PC-3 (cell line): ENCODE measurements at regions not wholly inside any gene's neighbourhood (a gene's known extent, or its start where the extent isn't known, plus 50 kb on each side); places are given as distances from the start of the nearest gene placed in this dataset.

ENCODE experiments used
- ATAC-seq: fragments of 200-7000 bp; cut with Tn5 transposase; 2 replicates; pipeline ENCODE4 v1.9.1; 2020; ENCODE audit warnings: mild to moderate bottlenecking, moderate library complexity
- BruUV-seq: library from RNA; stranded (reverse); fragments of 400-500 nt; replicated peaks from 2 replicates; lab custom pipeline; 2021; lab: Mats Ljungman, UMichigan
- CTCF ChIA-PET: fragments of 300-600 bp; sonication (Branson Sonifier 250); formaldehyde crosslinking; loops from one replicate; lab custom pipeline; 2022; ENCODE audit warnings: antibody characterized with exemption; lab: Charles Lee
- POLR2A ChIA-PET: fragments of 300-600 bp; sonication (Branson Sonifier 250); formaldehyde crosslinking; loops from one replicate; lab custom pipeline; 2022; ENCODE audit warnings: antibody characterized with exemption; ENCODE audit not compliant: unreplicated experiment; lab: Charles Lee
- DNase-seq: peaks from one replicate; pipeline ENCODE4 v3.0.0-alpha.2; 2015
- H2AFZ ChIP-seq: fragments of 300-600 bp; sonication (generic); 2 replicates; pipeline ENCODE4 v1.6.0; 2016; ENCODE audit warnings: antibody characterized with exemption, low read length
- H3F3A ChIP-seq: fragments of 300-600 bp; sonication (generic); one replicate; pipeline ENCODE4 v1.6.0; 2017; ENCODE audit warnings: antibody characterized with exemption, low read length, control low read depth, mild to moderate bottlenecking; ENCODE audit not compliant: unreplicated experiment
- H3K27ac ChIP-seq: fragments of 300-600 bp; sonication (generic); 2 replicates; pipeline ENCODE4 v1.5.1; 2016; ENCODE audit warnings: mild to moderate bottlenecking, low read length
- H3K27me3 ChIP-seq: fragments of 300-600 bp; sonication (generic); 2 replicates; pipeline ENCODE4 v1.6.1; 2016; ENCODE audit warnings: low read length, mixed read lengths
- H3K36me3 ChIP-seq: fragments of 300-600 bp; sonication (generic); 2 replicates; pipeline ENCODE4 v1.6.1; 2016; ENCODE audit warnings: low read depth, mixed run types, low read length, mixed read lengths
- H3K4me1 ChIP-seq: fragments of 300-600 bp; sonication (generic); 2 replicates; pipeline ENCODE4 v1.5.1; 2016; ENCODE audit warnings: low read length; ENCODE audit not compliant: insufficient read depth
- H3K4me2 ChIP-seq: fragments of 300-600 bp; sonication (generic); 2 replicates; pipeline ENCODE4 v1.6.0; 2016; ENCODE audit warnings: low read length
- H3K4me3 ChIP-seq: fragments of 300-600 bp; sonication (generic); 2 replicates; pipeline ENCODE4 v1.5.1; 2016; ENCODE audit warnings: mild to moderate bottlenecking, low read length, mixed read lengths
- H3K79me2 ChIP-seq: fragments of 300-600 bp; sonication (generic); 2 replicates; pipeline ENCODE4 v1.6.1; 2017; ENCODE audit warnings: low read length, mixed read lengths
- H3K9ac ChIP-seq: fragments of 300-600 bp; sonication (generic); 2 replicates; pipeline ENCODE4 v1.6.0; 2016; ENCODE audit warnings: mild to moderate bottlenecking, low read length
- H3K9me2 ChIP-seq: fragments of 300-600 bp; sonication (generic); replicated peaks from 2 replicates; pipeline ENCODE4 v1.6.1; 2016; ENCODE audit warnings: mixed run types, low read length, mixed read lengths
- H3K9me3 ChIP-seq: fragments of 300-600 bp; sonication (generic); 2 replicates; pipeline ENCODE4 v1.6.1; 2016; ENCODE audit warnings: low read length, mixed read lengths
- H4K20me1 ChIP-seq: fragments of 300-600 bp; sonication (generic); 2 replicates; pipeline ENCODE4 v1.6.1; 2016; ENCODE audit warnings: low read length, mixed read lengths
- EZH2 ChIP-seq: fragments of 300-600 bp; sonication (generic); IDR thresholded peaks from one replicate; pipeline ENCODE4 v1.6.1; 2017; ENCODE audit warnings: antibody characterized with exemption, mild to moderate bottlenecking, low read length; ENCODE audit not compliant: unreplicated experiment
- EZH2phosphoT487 ChIP-seq: fragments of 300-600 bp; sonication (generic); IDR thresholded peaks from 2 replicates; pipeline ENCODE4 v1.6.1; 2018; ENCODE audit warnings: mild to moderate bottlenecking, antibody characterized with exemption, low read length, borderline replicate concordance
- intact Hi-C: fragments of 100-400 bp; cut with micrococcal nuclease; formaldehyde crosslinking; loops from 2 replicates; pipeline ENCODE4 v1.9.0; 2023
- TF ChIP-seq, protein P1 (sequence below): fragments of 300-600 bp; sonication (generic); conservative IDR thresholded peaks from 2 replicates; pipeline ENCODE4 v1.5.1; 2017; ENCODE audit warnings: antibody characterized with exemption, low read depth, mild to moderate bottlenecking, low read length

DNA sequence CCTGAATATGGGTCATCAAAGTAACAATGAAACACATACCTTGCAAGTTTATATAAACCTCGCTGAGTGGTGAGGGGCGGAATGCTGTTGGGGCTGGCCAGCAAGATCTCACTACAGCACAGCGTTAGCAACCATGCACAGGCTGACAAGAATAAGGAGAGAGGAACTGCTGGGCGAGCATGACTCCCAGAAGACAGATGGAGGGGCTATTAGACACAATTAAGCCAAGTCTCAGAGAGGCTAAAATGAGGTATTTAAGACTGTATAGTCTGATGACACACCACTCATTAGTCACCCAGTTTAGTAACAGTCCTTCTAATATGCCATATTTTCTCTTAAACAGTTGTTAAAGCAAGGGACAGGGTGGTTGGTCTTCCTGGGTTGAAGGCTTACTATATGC lies 340.2 kb upstream of the NR5A2 start:
- POLR2A ChIA-PET = no interaction called here
- H3K36me3 ChIP-seq = no peaks in the 10 kb centered on the region
- no TSS peak for BruUV-seq

DNA sequence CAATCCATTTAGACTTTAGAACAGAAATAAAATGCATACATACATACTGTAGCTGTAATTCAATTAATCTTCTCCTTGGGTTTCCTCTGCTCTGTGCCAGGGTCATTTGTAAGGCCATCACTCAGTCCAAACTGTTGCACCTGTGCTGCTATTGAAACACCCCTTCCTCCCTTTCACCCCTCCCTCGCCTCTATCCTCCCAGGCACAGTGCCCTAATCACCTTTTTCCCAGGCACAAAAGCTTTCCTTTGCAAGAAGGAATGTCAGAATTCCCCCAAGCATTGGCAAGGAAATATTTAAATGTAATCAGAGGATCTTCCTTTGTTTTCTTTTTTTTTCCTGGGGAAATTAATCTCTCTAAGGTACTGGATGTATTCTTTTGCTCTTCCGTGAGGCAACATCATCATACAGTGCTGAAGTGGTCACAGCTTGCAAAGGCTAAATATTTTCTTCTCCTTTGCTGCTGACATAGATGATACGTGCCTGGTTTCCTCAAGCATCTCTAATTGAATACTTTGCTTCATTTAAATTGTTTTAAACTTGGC lies 339.3 kb upstream of the NR5A2 start:
- no peak overlapping the region for H3K4me3 ChIP-seq
- H3K36me3 ChIP-seq = no peaks in the 10 kb centered on the region
- ATAC-seq = no peak
- no peak overlapping the region for H2AFZ ChIP-seq
- DNase-seq = no peak
- no peak overlapping the region for H3K27ac ChIP-seq
- intact Hi-C loops = loop anchor here (5.0 to 10.0 kb wide), 3 partner anchors 257 to 717 kb away; partner anchors contain the start of gene NR5A2
- H3K9me3 ChIP-seq = no peaks in the 10 kb centered on the region
- H3K4me2 ChIP-seq = no peak overlapping the region
- no peaks in the 10 kb centered on the region for H3K9me2 ChIP-seq
- POLR2A ChIA-PET = no interaction called here
- H3F3A ChIP-seq = no peaks in the 10 kb centered on the region
- peaks cover 21% of the 10 kb centered on the region for H3K4me1 ChIP-seq
- CTCF ChIA-PET = no interaction called here
- H3K9ac ChIP-seq = no peak overlapping the region
- TF ChIP-seq EZH2 (no peak), EZH2phosphoT487 (no peak)
- TF ChIP-seq, protein P1, sequence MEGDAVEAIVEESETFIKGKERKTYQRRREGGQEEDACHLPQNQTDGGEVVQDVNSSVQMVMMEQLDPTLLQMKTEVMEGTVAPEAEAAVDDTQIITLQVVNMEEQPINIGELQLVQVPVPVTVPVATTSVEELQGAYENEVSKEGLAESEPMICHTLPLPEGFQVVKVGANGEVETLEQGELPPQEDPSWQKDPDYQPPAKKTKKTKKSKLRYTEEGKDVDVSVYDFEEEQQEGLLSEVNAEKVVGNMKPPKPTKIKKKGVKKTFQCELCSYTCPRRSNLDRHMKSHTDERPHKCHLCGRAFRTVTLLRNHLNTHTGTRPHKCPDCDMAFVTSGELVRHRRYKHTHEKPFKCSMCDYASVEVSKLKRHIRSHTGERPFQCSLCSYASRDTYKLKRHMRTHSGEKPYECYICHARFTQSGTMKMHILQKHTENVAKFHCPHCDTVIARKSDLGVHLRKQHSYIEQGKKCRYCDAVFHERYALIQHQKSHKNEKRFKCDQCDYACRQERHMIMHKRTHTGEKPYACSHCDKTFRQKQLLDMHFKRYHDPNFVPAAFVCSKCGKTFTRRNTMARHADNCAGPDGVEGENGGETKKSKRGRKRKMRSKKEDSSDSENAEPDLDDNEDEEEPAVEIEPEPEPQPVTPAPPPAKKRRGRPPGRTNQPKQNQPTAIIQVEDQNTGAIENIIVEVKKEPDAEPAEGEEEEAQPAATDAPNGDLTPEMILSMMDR = no peak
- BruUV-seq = no TSS peak
- no peaks in the 10 kb centered on the region for H4K20me1 ChIP-seq
- H3K79me2 ChIP-seq = no peaks in the 10 kb centered on the region
- H3K27me3 ChIP-seq = no peaks in the 10 kb centered on the region

More for the DNA sequence above, 340.2 kb upstream of the NR5A2 start:
- H3F3A ChIP-seq = no peaks in the 10 kb centered on the region
- peaks cover 21% of the 10 kb centered on the region for H3K4me1 ChIP-seq
- no peaks in the 10 kb centered on the region for H3K9me3 ChIP-seq
- no peaks in the 10 kb centered on the region for H3K27me3 ChIP-seq
- DNase-seq = peak; percentile 11
- H3K27ac ChIP-seq = no peak overlapping the region
- H4K20me1 ChIP-seq = no peaks in the 10 kb centered on the region
- CTCF ChIA-PET = no interaction called here
- no peak overlapping the region for H3K4me2 ChIP-seq
- no peak overlapping the region for H3K4me3 ChIP-seq
- H3K9ac ChIP-seq = no peak overlapping the region
- no peak for ATAC-seq
- intact Hi-C loops = loop anchor here (5.0 to 10.0 kb wide), 3 partner anchors 257 to 717 kb away; partner anchors contain the start of gene NR5A2
- no peaks in the 10 kb centered on the region for H3K9me2 ChIP-seq
- H2AFZ ChIP-seq = no peak overlapping the region
- H3K79me2 ChIP-seq = no peaks in the 10 kb centered on the region
- TF ChIP-seq, protein P1 = no peak
- TF ChIP-seq EZH2phosphoT487 (no peak), EZH2 (no peak)

DNA sequence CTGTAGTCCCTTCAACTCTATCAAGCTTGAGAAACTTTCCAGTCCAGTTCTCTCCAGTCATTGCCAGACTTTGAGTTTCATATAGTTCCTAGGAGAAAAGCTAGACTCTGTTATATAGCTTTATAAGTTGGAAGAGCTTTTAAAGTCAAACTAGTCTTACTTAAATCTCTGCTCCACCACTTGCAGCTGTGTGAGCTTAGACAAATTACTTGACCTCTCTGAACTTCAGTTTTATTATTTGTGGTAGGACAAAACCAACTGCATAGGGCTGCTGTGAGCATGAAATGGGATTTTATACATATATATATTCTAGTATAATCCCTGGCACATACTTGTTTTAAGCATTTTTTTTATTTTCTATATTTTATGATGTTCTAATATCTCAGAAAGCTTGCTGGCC lies 338.7 kb upstream of the NR5A2 start:
- TF ChIP-seq EZH2phosphoT487 (no peak), EZH2 (no peak)
- TF ChIP-seq, protein P1 = no peak

More for the DNA sequence above, 338.7 kb upstream of the NR5A2 start:
- H3K27ac ChIP-seq = no peak overlapping the region
- H3K4me3 ChIP-seq = no peak overlapping the region
- H3F3A ChIP-seq = no peaks in the 10 kb centered on the region
- H3K9me2 ChIP-seq = no peaks in the 10 kb centered on the region
- intact Hi-C loops = loop anchor here (5.0 to 10.0 kb wide), 3 partner anchors 256 to 716 kb away; partner anchors contain the start of gene NR5A2
- no peak overlapping the region for H2AFZ ChIP-seq
- no peak overlapping the region for H3K9ac ChIP-seq
- H3K36me3 ChIP-seq = no peaks in the 10 kb centered on the region
- ChIA-PET POLR2A (no interaction called here), CTCF (no interaction called here)
- no peaks in the 10 kb centered on the region for H3K9me3 ChIP-seq
- H3K79me2 ChIP-seq = no peaks in the 10 kb centered on the region
- BruUV-seq = no TSS peak
- DNase-seq (no peak), ATAC-seq (no peak)
- no peak overlapping the region for H3K4me2 ChIP-seq
- H4K20me1 ChIP-seq = no peaks in the 10 kb centered on the region
- H3K27me3 ChIP-seq = no peaks in the 10 kb centered on the region
- peaks cover 21% of the 10 kb centered on the region for H3K4me1 ChIP-seq
